ENCODE measurements at regions not wholly inside any gene's neighbourhood (a gene's known extent, or its start where the extent isn't known, plus 50 kb on each side); places are given as distances from the start of the nearest gene placed in this dataset.

GRCh38 chr12:130044991-130045621, 117.2 kb upstream of the FZD10 start:
- TF ChIP-seq TCF12 (IDR thresholded peaks at IDR 0.05) (no peak), CTCF (IDR thresholded peaks at IDR 0.05) (no peak), POLR2AphosphoS5 (IDR thresholded peaks at IDR 0.05; ENCODE audit: low read depth, low read length) (no peak), RFX5 (IDR thresholded peaks at IDR 0.05; ENCODE audit: low read length) (no peak), USF2 (IDR thresholded peaks at IDR 0.05; ENCODE audit: borderline replicate concordance, low read depth, low read length) (no peak), EP300 (IDR thresholded peaks at IDR 0.05; ENCODE audit: borderline replicate concordance in 1 of 2, low read depth in 1 of 2, low read length in 1 of 2) (no peak), EZH2phosphoT487 (IDR thresholded peaks at IDR 0.05; ENCODE audit: borderline replicate concordance, low read depth) (no peak), FOXJ3 (CRISPR knock-in tag; IDR thresholded peaks at IDR 0.05) (no peak), RAD21 (IDR thresholded peaks at IDR 0.05; ENCODE audit: low read length) (no peak), CHD2 (IDR thresholded peaks at IDR 0.05; ENCODE audit: low read length, partially characterized antibody) (no peak), ELF1 (IDR thresholded peaks at IDR 0.05) (no peak), GATA2 (CRISPR knock-in tag; IDR thresholded peaks at IDR 0.05) (no peak)

Measured in SK-N-SH (cell line).